Liver (tissue), 3 donors: ENCODE measurements at regions not wholly inside any gene's neighbourhood (a gene's known extent, or its start where the extent isn't known, plus 50 kb on each side); places are given as distances from the start of the nearest gene placed in this dataset.

Experiments used
- CTCF ChIP-seq: fragments of 150-350 bp; IDR thresholded peaks from 2 replicates; pipeline ENCODE4 v1.5.1; 2017; ENCODE audit warnings: improper control_type of control experiment, low read depth, low read length; ENCODE audit not compliant: missing input control
- HNF4G ChIP-seq: IDR thresholded peaks from 2 replicates; pipeline ENCODE4 v1.6.1; 2016; ENCODE audit warnings: antibody characterized with exemption
- JUND ChIP-seq, 2 donors: IDR thresholded peaks; 2 replicates each; pipeline ENCODE4 v1.6.1; 2016; ENCODE audit warnings: antibody characterized with exemption in 2 of 2
- MAX ChIP-seq: IDR thresholded peaks from 2 replicates; pipeline ENCODE4 v1.6.1; 2016; ENCODE audit warnings: antibody characterized with exemption
- NR2F2 ChIP-seq: IDR thresholded peaks from 2 replicates; pipeline ENCODE4 v1.6.1; 2016; ENCODE audit warnings: antibody characterized with exemption
- RAD21 ChIP-seq, 2 donors: IDR thresholded peaks; 2 replicates each; pipeline ENCODE4 v1.6.1; 2016; ENCODE audit warnings: antibody characterized with exemption in 2 of 2, mild to moderate bottlenecking in 2 of 2
- REST ChIP-seq: IDR thresholded peaks from 2 replicates; pipeline ENCODE4 v1.6.1; 2016; ENCODE audit warnings: antibody characterized with exemption, mild to moderate bottlenecking
- donor health status: healthy.
- donor health status: healthy.

DNA sequence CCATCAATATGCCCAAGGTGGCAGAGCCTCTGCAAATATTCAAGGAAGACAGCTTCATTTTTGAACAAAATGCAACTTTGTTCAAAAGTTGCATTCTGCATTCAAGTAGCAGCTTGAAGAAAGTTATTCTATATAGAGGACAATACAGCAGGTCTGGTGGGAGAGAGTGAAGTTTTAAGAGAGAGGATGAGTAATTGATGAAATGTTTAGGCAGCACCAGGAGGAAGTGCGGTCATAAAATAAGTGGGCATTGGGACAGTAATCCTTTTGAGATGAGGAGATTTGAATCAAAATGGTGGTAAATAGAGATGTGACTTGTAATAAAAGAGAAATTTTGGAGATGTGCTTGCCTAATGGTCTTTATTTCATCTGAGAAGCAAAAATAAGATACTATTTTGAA lies 607.3 kb upstream of the ZNF385D start:
- TF ChIP-seq REST (no peak), CTCF (no peak), JUND (IDR thresholded peaks at IDR 0.05) (no peak), RAD21 (IDR thresholded peaks at IDR 0.05) (no peak), HNF4G (no peak), MAX (no peak), NR2F2 (no peak)
